Type B pancreatic cell (in vitro differentiated cells): ENCODE measurements at regions not wholly inside any gene's neighbourhood (a gene's known extent, or its start where the extent isn't known, plus 50 kb on each side); places are given as distances from the start of the nearest gene placed in this dataset.

Experiments used
- DNase-seq: peaks from one replicate; pipeline ENCODE4 v3.0.0; 2021; ENCODE audit warnings: mixed read lengths; ENCODE audit not compliant: unreplicated experiment; ENCODE audit errors: extremely low spot score
- H3K27ac Mint-ChIP-seq: 2 replicates; pipeline ENCODE4 v1.8.0; 2021; ENCODE audit warnings: mild to moderate bottlenecking, mixed read lengths
- H3K27me3 Mint-ChIP-seq: 2 replicates; pipeline ENCODE4 v1.8.0; 2021; ENCODE audit warnings: mixed read lengths
- H3K36me3 Mint-ChIP-seq: 2 replicates; pipeline ENCODE4 v1.8.0; 2021; ENCODE audit warnings: mixed read lengths
- H3K4me1 Mint-ChIP-seq: one replicate; pipeline ENCODE4 v1.8.0; 2021; ENCODE audit warnings: mixed read lengths; ENCODE audit not compliant: unreplicated experiment
- H3K4me3 Mint-ChIP-seq: 2 replicates; pipeline ENCODE4 v1.8.0; 2021; ENCODE audit warnings: mild to moderate bottlenecking, mixed read lengths
- H3K9me3 Mint-ChIP-seq: 2 replicates; pipeline ENCODE4 v1.8.0; 2021; ENCODE audit warnings: mixed read lengths
- TF ChIP-seq, protein P1 (sequence below): fragments of 200-600 bp; sonication (generic); conservative IDR thresholded peaks from 2 replicates; pipeline ENCODE4 v1.5.0; 2021; ENCODE audit warnings: antibody characterized with exemption, mild to moderate bottlenecking

DNA sequence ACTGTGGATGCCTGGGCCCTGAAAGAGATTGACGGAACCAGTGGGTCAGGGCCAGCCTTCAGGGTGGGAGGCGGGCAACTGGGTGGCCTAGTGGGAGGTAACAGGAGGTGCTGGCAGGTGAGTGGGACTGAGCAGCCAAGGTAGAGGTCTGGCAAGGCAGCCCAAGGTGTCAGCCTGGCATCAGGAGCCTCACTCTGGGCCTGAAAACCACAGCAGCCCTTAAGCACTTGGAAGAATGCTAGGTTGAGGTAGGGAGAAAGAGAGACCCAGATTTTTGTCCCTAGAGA is 315.8 kb upstream of the PRICKLE1 start:
- Mint-ChIP-seq H3K27ac (no peak overlapping the region), H3K4me3 (no peak overlapping the region), H3K4me1 (no peaks in the 10 kb centered on the region), H3K36me3 (peaks cover 3% of the 10 kb centered on the region), H3K27me3 (no peaks in the 10 kb centered on the region), H3K9me3 (peaks cover 7% of the 10 kb centered on the region)
- TF ChIP-seq, protein P1, sequence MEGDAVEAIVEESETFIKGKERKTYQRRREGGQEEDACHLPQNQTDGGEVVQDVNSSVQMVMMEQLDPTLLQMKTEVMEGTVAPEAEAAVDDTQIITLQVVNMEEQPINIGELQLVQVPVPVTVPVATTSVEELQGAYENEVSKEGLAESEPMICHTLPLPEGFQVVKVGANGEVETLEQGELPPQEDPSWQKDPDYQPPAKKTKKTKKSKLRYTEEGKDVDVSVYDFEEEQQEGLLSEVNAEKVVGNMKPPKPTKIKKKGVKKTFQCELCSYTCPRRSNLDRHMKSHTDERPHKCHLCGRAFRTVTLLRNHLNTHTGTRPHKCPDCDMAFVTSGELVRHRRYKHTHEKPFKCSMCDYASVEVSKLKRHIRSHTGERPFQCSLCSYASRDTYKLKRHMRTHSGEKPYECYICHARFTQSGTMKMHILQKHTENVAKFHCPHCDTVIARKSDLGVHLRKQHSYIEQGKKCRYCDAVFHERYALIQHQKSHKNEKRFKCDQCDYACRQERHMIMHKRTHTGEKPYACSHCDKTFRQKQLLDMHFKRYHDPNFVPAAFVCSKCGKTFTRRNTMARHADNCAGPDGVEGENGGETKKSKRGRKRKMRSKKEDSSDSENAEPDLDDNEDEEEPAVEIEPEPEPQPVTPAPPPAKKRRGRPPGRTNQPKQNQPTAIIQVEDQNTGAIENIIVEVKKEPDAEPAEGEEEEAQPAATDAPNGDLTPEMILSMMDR, result no peak
- no peak for DNase-seq

DNA sequence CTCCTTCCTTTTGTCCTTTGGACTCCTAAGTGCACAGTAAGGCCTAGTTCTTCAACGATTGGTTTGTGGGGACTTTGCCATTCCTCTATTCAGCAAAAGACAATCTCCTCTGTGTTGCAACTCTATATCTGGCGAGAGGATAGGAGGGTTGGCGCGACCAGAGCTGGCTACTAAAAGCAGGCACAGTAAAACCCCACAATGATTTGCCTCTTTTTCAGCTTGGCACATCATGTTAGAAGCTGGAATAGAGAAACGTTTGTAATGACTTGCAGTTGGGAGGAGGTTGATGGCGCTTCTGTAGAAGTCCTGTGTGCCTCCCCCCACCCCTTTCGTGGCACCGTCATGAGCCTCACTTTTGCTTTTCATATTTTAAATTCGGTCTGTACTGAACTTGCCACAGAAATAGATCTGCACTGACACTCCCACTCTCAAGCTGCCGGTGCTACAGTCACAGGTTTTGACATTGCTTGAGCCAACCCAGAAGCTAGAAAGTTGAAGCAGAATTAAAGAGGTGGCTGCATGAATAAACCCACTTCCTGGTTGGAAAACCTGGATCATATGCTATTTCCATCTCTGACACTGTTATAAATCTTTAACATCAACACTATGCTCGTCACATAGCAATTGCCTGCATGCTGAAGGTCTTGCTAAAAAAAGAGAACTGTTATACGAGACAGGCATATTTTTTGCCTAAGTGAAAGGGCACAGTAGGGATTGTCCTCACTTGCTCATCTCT is 315.3 kb upstream of the PRICKLE1 start:
- no peak for DNase-seq
- no peak overlapping the region for H3K27ac Mint-ChIP-seq
- H3K36me3 Mint-ChIP-seq, result peaks cover 3% of the 10 kb centered on the region
- no peaks in the 10 kb centered on the region for H3K4me1 Mint-ChIP-seq
- H3K27me3 Mint-ChIP-seq, result no peaks in the 10 kb centered on the region
- H3K4me3 Mint-ChIP-seq, result no peak overlapping the region
- H3K9me3 Mint-ChIP-seq, result peaks cover 7% of the 10 kb centered on the region
- TF ChIP-seq, protein P1, result no peak

DNA sequence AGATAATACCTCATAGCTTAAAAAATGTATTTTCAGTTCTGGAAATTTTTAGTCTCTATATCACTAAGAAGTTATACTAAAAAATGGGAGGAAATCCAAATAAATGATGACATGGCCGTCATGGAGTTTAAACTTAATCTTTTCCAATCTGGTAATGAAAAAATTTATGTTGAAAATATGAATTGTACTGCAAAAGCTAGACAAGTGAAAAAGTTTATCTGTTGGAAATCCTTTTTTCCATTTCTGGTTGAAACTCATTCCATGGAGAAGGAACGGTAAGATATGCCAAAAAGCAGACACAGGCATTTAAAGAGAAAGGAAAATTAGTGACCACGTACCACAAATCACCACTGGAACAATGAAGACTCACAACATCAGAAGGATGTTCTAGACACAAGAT is 314.2 kb upstream of the PRICKLE1 start:
- no peak overlapping the region for H3K4me3 Mint-ChIP-seq
- no peak overlapping the region for H3K27ac Mint-ChIP-seq
- H3K36me3 Mint-ChIP-seq, result peaks cover 3% of the 10 kb centered on the region
- H3K9me3 Mint-ChIP-seq, result peaks cover 7% of the 10 kb centered on the region
- no peaks in the 10 kb centered on the region for H3K4me1 Mint-ChIP-seq
- H3K27me3 Mint-ChIP-seq, result no peaks in the 10 kb centered on the region
- DNase-seq, result no peak
- TF ChIP-seq, protein P1, result no peak

DNA sequence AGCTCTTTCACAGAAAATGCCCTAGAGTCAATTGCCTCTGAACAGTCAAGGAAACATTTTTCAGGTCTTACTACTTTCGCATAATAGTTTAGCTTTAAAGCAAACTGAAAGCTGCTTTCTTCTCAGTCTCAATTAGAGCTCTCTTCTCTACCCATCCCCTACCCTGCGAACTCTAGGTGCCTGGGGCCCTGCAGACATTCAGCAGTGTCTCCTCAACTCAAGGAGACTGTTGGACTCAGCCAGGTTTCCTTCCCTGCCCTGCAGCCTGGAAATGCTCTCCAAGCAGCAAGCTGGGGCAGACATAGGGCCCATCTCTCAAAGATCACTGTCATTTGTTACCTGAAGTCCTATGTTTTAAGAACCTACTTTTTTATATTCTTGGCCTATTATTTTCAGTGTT is 312.5 kb upstream of the PRICKLE1 start:
- peaks cover 5% of the 10 kb centered on the region for H3K9me3 Mint-ChIP-seq
- no peaks in the 10 kb centered on the region for H3K4me1 Mint-ChIP-seq
- no peak overlapping the region for H3K4me3 Mint-ChIP-seq
- H3K27ac Mint-ChIP-seq, result no peak overlapping the region
- TF ChIP-seq, protein P1, result no peak
- DNase-seq, result no peak
- H3K36me3 Mint-ChIP-seq, result peaks cover 3% of the 10 kb centered on the region
- no peaks in the 10 kb centered on the region for H3K27me3 Mint-ChIP-seq

DNA sequence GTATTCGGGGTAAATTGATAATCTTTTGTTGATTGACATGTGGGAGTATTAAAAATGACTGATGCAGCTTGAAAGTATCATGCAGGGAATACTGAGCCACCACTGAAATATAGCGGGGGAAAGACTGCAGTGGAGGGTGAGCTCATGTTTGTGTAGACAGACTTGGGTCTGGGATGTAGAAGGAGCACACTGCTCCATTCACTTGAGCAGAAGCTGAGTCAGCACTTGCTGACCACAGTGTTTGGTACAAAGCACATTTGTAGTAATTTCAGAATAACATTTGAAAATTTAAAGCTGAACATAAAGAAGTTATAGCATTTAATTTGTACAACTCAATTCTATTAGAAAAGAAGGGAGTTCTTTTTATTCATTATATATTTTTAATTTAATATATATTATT is 304.3 kb upstream of the PRICKLE1 start:
- no peaks in the 10 kb centered on the region for H3K27me3 Mint-ChIP-seq
- TF ChIP-seq, protein P1, result no peak
- no peak for DNase-seq
- H3K27ac Mint-ChIP-seq, result no peak overlapping the region
- H3K36me3 Mint-ChIP-seq, result no peaks in the 10 kb centered on the region
- no peak overlapping the region for H3K4me3 Mint-ChIP-seq
- H3K9me3 Mint-ChIP-seq, result no peaks in the 10 kb centered on the region
- peaks cover 12% of the 10 kb centered on the region for H3K4me1 Mint-ChIP-seq
